GM18517 (cell line): ENCODE measurements at regions not wholly inside any gene's neighbourhood (a gene's known extent, or its start where the extent isn't known, plus 50 kb on each side); places are given as distances from the start of the nearest gene placed in this dataset.

Experiments used
- ATAC-seq: cut with Tn5 transposase; IDR thresholded peaks from one replicate; pipeline ENCODE4 v1.9.1; 2021; ENCODE audit warnings: mild to moderate bottlenecking, moderate library complexity; ENCODE audit not compliant: unreplicated experiment

GRCh38 chr16:52056259-52056658 lies 490.7 kb downstream of the TOX3 start:
- ATAC-seq: no peak

GRCh38 chr16:52055381-52055780 lies 491.6 kb downstream of the TOX3 start:
- ATAC-seq: no peak

GRCh38 chr16:52054326-52054725 lies 492.6 kb downstream of the TOX3 start:
- ATAC-seq: no peak

- ATAC-seq: no peak
These were observed 494.1 kb downstream of the TOX3 start for GRCh38 chr16:52052818-52053217.

- ATAC-seq: no peak
These were observed 495.4 kb downstream of the TOX3 start for GRCh38 chr16:52051414-52052172.

- ATAC-seq: no peak
These were observed 496.5 kb downstream of the TOX3 start for GRCh38 chr16:52050418-52050817.

- ATAC-seq: no peak
These were observed 511.5 kb downstream of the TOX3 start for GRCh38 chr16:52035436-52035835.

GRCh38 chr16:52034830-52035229 lies 512.1 kb downstream of the TOX3 start:
- ATAC-seq: no peak

GRCh38 chr16:52033992-52034391 lies 513.0 kb downstream of the TOX3 start:
- no peak for ATAC-seq

- ATAC-seq: no peak
These were observed 524.0 kb downstream of the TOX3 start for GRCh38 chr16:52022980-52023379.

GRCh38 chr16:52022177-52022576 lies 524.8 kb downstream of the TOX3 start:
- ATAC-seq: no peak

- ATAC-seq: no peak
These were observed 530.6 kb downstream of the TOX3 start for GRCh38 chr16:52016387-52016786.

GRCh38 chr16:52005551-52005950 lies 541.4 kb downstream of the TOX3 start:
- ATAC-seq: no peak

GRCh38 chr16:52004343-52004742 lies 542.6 kb downstream of the TOX3 start:
- no peak for ATAC-seq

- ATAC-seq: no peak
These were observed 544.9 kb downstream of the TOX3 start for GRCh38 chr16:52002026-52002425.

GRCh38 chr16:51996516-51996915 lies 550.4 kb downstream of the TOX3 start:
- ATAC-seq: no peak

GRCh38 chr16:51994597-51994996 lies 552.3 kb downstream of the TOX3 start:
- ATAC-seq: no peak

- no peak for ATAC-seq
These were observed 557.2 kb downstream of the TOX3 start for GRCh38 chr16:51989637-51990230.

- ATAC-seq: no peak
These were observed 558.0 kb downstream of the TOX3 start for GRCh38 chr16:51988977-51989376.

- no peak for ATAC-seq
These were observed 559.4 kb downstream of the TOX3 start for GRCh38 chr16:51987519-51987918.

GRCh38 chr16:51986717-51987116 lies 560.2 kb downstream of the TOX3 start:
- ATAC-seq: no peak

- ATAC-seq: no peak
These were observed 560.6 kb downstream of the TOX3 start for GRCh38 chr16:51986301-51986700.

GRCh38 chr16:51985126-51985525 lies 561.8 kb downstream of the TOX3 start:
- no peak for ATAC-seq
